GM18867 (cell line): ENCODE measurements at regions not wholly inside any gene's neighbourhood (a gene's known extent, or its start where the extent isn't known, plus 50 kb on each side); places are given as distances from the start of the nearest gene placed in this dataset.
"Not testable (repeated sequence)": the region's sequence is repeated elsewhere in the genome, so short reads cannot be mapped to it uniquely, and the experiment has no call there.

ENCODE experiments used
- ATAC-seq: cut with Tn5 transposase; IDR thresholded peaks from one replicate; pipeline ENCODE4 v1.9.1; 2021; ENCODE audit warnings: mild to moderate bottlenecking, moderate library complexity; ENCODE audit not compliant: unreplicated experiment

GRCh38 chr10:44014644-44015250 is 366.1 kb upstream of the ZNF32 start:
- ATAC-seq: no peak

- ATAC-seq: no peak
These were observed 365.3 kb upstream of the ZNF32 start for GRCh38 chr10:44013981-44014380.

DNA sequence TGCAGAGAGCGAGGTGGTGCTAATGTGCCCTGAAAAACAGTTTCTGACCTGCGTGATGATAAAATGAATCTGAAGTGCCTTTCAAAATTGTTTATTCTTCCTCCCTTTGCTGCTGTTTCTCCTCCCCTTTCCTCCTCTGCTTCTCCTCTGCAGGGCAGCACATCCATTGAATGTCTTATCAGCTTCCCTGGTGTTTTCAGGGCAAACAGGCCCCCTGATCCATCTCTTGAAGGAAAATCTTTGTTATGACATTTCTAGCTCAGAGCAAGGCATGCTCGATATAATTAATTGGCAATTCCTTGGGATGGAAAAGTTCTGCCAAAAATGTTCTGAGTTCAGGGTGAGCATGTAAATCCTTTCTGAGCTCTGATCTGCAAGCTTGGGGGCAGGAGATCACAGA is 364.2 kb upstream of the ZNF32 start:
- ATAC-seq: no peak

- ATAC-seq: no peak
These were observed 362.9 kb upstream of the ZNF32 start for GRCh38 chr10:44011603-44011981.

DNA sequence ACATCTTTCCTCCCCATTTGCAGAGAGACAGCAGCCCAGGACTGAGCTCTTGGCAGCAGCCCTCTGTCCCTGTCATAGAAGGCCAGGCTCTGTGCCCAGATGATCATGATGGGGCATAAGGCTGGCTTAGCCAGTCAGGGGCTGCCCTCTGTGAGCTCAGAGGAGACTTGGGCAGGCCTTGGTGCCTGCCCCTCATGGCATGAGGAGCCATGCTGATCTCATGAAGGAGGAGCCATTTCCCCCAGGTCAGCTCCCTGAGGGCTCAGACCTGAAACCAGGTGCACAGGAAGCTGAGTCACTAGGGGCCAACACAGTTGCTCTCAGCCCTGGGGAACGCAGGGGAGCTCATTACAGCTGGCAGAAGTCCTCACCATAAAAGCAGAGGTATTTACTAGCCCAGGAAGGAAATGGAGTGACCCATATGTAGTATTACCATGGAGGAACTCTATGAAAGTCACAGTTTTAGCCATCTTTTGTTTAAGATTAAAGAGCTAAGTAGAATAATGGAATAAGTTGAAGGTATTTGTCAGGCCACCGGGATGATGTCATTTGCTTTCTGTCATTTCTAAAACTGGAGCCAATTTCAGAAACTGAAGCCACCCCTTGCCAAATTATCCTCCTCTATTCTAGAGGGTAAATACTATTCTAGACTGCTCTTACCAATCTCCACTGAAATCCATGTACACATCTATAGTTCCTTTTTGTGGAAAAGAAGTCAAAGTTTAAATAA is 362.4 kb upstream of the ZNF32 start:
- ATAC-seq: peak; percentile 96

- no peak for ATAC-seq
These were observed 361.4 kb upstream of the ZNF32 start for GRCh38 chr10:44009891-44010632.

- ATAC-seq: no peak
These were observed 360.4 kb upstream of the ZNF32 start for GRCh38 chr10:44008917-44009709.

DNA sequence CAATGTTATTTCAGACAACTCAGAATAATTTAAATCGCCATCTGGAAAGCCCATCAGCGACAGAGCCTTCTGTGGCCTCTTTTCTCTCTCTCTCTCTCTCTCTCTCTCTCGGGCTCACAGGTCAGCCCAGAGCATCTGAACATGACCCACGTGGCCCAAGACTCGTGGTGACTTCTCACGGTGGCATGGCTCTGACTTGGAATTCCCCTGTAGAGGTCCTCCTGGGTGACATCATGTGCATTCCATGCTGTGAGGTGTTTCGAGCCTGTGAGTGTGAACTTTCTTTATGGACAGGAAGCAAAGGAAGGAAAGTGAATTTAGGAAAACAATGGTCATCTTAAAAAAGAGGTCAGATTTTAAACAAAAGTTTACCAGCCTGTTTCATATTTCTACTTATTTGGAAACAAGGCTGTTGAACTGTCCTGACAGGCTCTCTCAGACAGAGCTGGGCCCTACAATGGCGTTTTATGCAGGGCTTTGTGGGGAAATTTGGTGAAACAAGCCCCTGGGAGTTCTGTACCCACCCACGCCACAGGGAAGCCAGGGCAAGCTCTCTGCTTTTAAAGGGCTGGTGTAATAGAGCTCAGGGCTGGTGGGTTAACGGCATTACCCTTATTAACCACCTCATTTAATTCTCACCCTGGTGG is 359.7 kb upstream of the ZNF32 start:
- peak; percentile 38 for ATAC-seq

DNA sequence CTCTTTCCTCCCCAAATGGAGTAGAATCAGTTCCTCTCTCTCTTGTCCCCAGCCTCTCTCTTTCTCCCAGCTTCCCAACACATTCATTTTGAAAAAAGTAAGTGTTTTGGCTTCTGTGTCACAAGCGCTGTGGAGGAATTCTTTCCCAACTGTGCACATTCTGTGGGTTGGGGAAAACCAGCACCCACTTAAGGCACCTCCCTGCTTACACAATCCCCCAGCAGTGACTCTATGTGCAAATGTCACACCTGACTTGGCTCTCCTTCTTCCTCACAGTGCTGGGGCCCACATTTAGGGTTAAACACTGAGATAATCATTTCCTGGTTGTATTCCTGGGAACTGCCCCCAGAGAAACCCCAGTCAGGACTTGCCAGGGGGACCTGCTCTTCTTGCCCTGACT is 358.1 kb upstream of the ZNF32 start:
- no peak for ATAC-seq

- no peak for ATAC-seq
These were observed 357.1 kb upstream of the ZNF32 start for GRCh38 chr10:44005788-44006099.

- no peak for ATAC-seq
These were observed 356.5 kb upstream of the ZNF32 start for GRCh38 chr10:44004913-44005787.

- ATAC-seq: no peak
These were observed 349.5 kb upstream of the ZNF32 start for GRCh38 chr10:43998021-43998809.

DNA sequence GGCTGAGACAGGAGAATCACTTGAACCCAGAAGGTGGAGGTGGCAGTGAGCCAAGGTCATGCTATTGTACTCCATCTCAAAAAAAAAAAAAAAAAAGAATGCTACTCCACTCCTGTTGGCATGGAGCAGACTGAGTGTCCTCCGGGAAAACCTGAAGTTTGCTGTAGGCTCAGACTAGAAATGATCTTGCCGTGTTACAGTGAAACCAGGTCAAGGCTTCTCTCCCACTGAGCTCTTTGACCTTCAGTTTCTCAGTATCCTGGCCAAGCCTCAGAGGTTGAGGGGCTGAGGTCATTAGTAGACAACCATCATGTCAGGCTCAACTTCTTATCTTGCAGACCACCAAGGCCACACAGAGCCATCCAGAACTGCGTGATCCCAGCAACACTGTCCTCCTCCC is 348.6 kb upstream of the ZNF32 start:
- no peak for ATAC-seq

DNA sequence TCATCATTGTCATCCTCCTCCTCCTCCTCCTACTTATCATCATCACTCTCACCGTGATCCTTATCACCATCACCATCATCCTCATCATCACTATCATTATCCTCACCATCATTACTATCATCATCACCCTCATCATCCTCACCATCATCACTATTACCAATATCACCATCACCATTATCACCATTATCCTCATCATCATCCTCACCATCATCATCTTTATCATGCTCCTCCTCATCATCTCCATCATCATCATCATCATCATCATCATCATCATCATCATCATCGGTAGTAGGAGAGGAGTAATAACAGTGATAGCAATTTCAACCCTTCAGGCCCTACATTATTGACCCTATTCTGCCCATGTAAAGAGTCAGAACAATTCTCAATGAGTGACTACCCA is 345.9 kb upstream of the ZNF32 start:
- no peak for ATAC-seq

DNA sequence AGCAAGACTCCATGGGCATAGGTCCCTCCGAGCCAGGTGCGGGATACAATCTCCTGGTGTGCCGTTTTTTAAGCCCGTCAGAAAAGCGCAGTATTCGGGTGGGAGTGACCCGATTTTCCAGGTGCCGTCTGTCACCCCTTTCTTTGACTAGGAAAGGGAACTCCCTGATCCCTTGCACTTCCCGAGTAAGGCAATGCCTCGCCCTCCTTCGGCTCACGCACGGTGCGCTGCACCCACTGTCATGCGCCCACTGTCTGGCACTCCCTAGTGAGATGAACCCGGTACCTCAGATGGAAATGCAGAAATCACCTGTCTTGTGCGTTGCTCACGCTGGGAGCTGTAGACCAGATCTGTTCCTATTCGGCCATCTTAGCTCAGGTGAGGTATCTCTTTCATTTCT is 344.1 kb upstream of the ZNF32 start:
- ATAC-seq: not testable (repeated sequence)

DNA sequence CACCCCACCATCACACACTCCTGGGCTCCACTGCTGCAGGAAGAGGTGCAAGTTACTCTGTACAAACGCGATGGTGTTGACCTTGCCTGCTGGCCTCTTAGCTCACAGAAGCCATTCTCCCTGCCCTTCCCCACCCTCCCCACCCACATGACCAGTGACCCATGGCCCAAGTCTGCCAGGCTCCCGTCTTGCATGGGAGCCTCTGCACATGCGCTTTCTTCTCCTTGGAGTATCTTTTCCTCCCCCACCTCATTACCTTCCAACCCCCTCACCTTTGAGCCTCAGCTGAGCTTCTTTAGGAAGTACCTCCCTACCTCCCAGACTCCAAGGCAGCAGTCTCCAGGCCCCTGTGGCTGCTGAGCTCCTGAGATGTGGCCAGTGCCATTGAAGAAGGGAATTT is 337.7 kb upstream of the ZNF32 start:
- ATAC-seq: no peak

GRCh38 chr10:43985941-43986340 is 337.3 kb upstream of the ZNF32 start:
- no peak for ATAC-seq

DNA sequence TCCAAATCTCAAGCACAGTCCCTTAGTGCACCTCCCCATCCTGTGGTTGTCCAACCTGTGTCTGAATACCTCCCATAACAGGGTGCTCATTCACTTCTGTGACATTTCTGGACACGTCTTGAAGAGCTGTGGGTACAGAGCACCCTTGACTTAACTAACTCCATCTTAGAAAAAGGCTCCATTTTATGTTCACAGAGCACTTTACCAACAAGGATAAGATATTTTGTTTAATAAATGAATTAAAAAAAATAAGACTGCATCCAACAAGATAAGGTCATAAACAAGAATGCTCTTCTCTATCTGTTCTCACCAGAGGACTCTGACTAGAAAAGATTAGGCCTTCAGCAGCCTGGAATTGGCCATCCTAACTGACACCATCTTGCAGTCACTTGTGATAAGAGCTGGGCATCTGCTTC is 335.2 kb upstream of the ZNF32 start:
- no peak for ATAC-seq

GRCh38 chr10:43983405-43983804 is 334.7 kb upstream of the ZNF32 start:
- ATAC-seq: no peak
